Liver (tissue), 8 donors: ENCODE measurements at regions not wholly inside any gene's neighbourhood (a gene's known extent, or its start where the extent isn't known, plus 50 kb on each side); places are given as distances from the start of the nearest gene placed in this dataset.

Source experiments
- DNase-seq: peaks from one replicate; pipeline ENCODE4 v3.0.0-alpha.2; 2017; ENCODE audit warnings: low spot score
- H3K27ac ChIP-seq, 2 donors: one replicate each; pipeline ENCODE4 v1.7.0; 2013; ENCODE audit warnings: inconsistent platforms in 2 of 2, low read length in 2 of 2, control low read depth in 1 of 2, low read depth in 1 of 2, mild to moderate bottlenecking in 1 of 2
- H3K27me3 ChIP-seq, 4 donors: one replicate each; pipeline versions ENCODE4 v1.6.1 to v1.7.0; 2013; ENCODE audit warnings: low read length in 3 of 4, inconsistent platforms in 1 of 4, mild to moderate bottlenecking in 1 of 4, moderate library complexity in 1 of 4; ENCODE audit not compliant: control insufficient read depth in 4 of 4, insufficient read depth in 4 of 4
- H3K36me3 ChIP-seq, 4 donors: one replicate each; pipeline versions ENCODE4 v1.6.1 to v1.7.0; 2013; ENCODE audit warnings: low read length in 3 of 4, mild to moderate bottlenecking in 3 of 4, low read depth in 1 of 4, moderate library complexity in 1 of 4; ENCODE audit not compliant: control insufficient read depth in 4 of 4, insufficient read depth in 3 of 4
- H3K4me1 ChIP-seq, 4 donors: one replicate each; pipeline versions ENCODE4 v1.6.1 to v1.7.0; 2013; ENCODE audit warnings: low read length in 3 of 4, mild to moderate bottlenecking in 3 of 4, moderate library complexity in 1 of 4; ENCODE audit not compliant: control insufficient read depth in 4 of 4, insufficient read depth in 4 of 4
- H3K4me3 ChIP-seq, 3 donors: one replicate each; pipeline versions ENCODE4 v1.6.1 to v1.7.0; 2013; ENCODE audit warnings: low read length in 3 of 3, control low read depth in 1 of 3, low read depth in 1 of 3, mild to moderate bottlenecking in 1 of 3
- H3K9ac ChIP-seq, 2 donors: one replicate each; pipeline ENCODE4 v1.7.0; 2013; ENCODE audit warnings: low read length in 2 of 2, mild to moderate bottlenecking in 2 of 2, moderate library complexity in 2 of 2, control low read depth in 1 of 2, low read depth in 1 of 2
- H3K9me3 ChIP-seq, 4 donors: one replicate each; pipeline versions ENCODE4 v1.6.1 to v1.7.0; 2013; ENCODE audit warnings: low read length in 3 of 4; ENCODE audit not compliant: control insufficient read depth in 4 of 4
- CTCF ChIP-seq: fragments of 150-350 bp; IDR thresholded peaks from 2 replicates; pipeline ENCODE4 v1.5.1; 2017; ENCODE audit warnings: improper control_type of control experiment, low read depth, low read length; ENCODE audit not compliant: missing input control
- EGR1 ChIP-seq, 2 donors: IDR thresholded peaks; 2 replicates each; pipeline ENCODE4 v1.6.1; 2016 to 2018; ENCODE audit warnings: antibody characterized with exemption in 2 of 2, low read depth in 2 of 2
- FOXA1 ChIP-seq: IDR thresholded peaks from 2 replicates; pipeline ENCODE4 v1.6.1; 2016; ENCODE audit warnings: antibody characterized with exemption
- GABPA ChIP-seq, 2 donors: IDR thresholded peaks in 1 of 2; conservative IDR thresholded peaks in 1 of 2; 2 replicates each; pipeline ENCODE4 v1.6.1; 2016; ENCODE audit warnings: antibody characterized with exemption in 2 of 2, mild to moderate bottlenecking in 1 of 2, moderate library complexity in 1 of 2
- HNF4A ChIP-seq, 2 donors: conservative IDR thresholded peaks; 2 replicates each; pipeline ENCODE4 v1.6.1; 2016; ENCODE audit warnings: antibody characterized with exemption in 2 of 2, mild to moderate bottlenecking in 2 of 2
- HNF4G ChIP-seq: IDR thresholded peaks from 2 replicates; pipeline ENCODE4 v1.6.1; 2016; ENCODE audit warnings: antibody characterized with exemption
- MAX ChIP-seq: IDR thresholded peaks from 2 replicates; pipeline ENCODE4 v1.6.1; 2016; ENCODE audit warnings: antibody characterized with exemption
- NR2F2 ChIP-seq: IDR thresholded peaks from 2 replicates; pipeline ENCODE4 v1.6.1; 2016; ENCODE audit warnings: antibody characterized with exemption
- RAD21 ChIP-seq, 2 donors: IDR thresholded peaks; 2 replicates each; pipeline ENCODE4 v1.6.1; 2016; ENCODE audit warnings: antibody characterized with exemption in 2 of 2, mild to moderate bottlenecking in 2 of 2
- SP1 ChIP-seq: IDR thresholded peaks from 2 replicates; pipeline ENCODE4 v1.6.1; 2018; ENCODE audit warnings: antibody characterized with exemption, mild to moderate bottlenecking
- TAF1 ChIP-seq: conservative IDR thresholded peaks from 2 replicates; pipeline ENCODE4 v1.6.1; 2016; ENCODE audit warnings: antibody characterized with exemption, mild to moderate bottlenecking
- YY1 ChIP-seq: IDR thresholded peaks from 2 replicates; pipeline ENCODE4 v1.6.1; 2016; ENCODE audit warnings: antibody characterized with exemption, mild to moderate bottlenecking
- WGBS: extraction: QIAGEN DNeasy Blood & Tissue Kit; methylation state at CpG from one replicate; pipeline ENCODE4 v1.1.7; 2013; 5-methylcytosine and 5-hydroxymethylcytosine counted together
- TF ChIP-seq, protein P1 (sequence below): IDR thresholded peaks from 2 replicates; pipeline ENCODE4 v1.6.1; 2016; ENCODE audit warnings: antibody characterized with exemption
- TF ChIP-seq, protein P2 (sequence below): IDR thresholded peaks from 2 replicates; pipeline ENCODE4 v1.6.1; 2016; ENCODE audit warnings: antibody characterized with exemption, mild to moderate bottlenecking
- donor health status: healthy.
- donor health status: healthy.
- donor health status: healthy.
- donor health status: healthy.
- donor health status: healthy.

GRCh38 chr5:6069496-6070185 is 308.7 kb downstream of the MED10 start:
- WGBS = 51% methylated on average over 4 of the region's 4 CpGs
- TF ChIP-seq, protein P1, sequence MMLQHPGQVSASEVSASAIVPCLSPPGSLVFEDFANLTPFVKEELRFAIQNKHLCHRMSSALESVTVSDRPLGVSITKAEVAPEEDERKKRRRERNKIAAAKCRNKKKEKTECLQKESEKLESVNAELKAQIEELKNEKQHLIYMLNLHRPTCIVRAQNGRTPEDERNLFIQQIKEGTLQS = no peak
- TF ChIP-seq GABPA (IDR thresholded peaks at IDR 0.05 in 1 of 2, conservative IDR thresholded peaks at IDR 0.05 in 1 of 2) (no peak), HNF4A (conservative IDR thresholded peaks at IDR 0.05) (no peak), RAD21 (IDR thresholded peaks at IDR 0.05) (no peak)
- Histone ChIP-seq H3K4me3 (no peak overlapping the region), H3K27ac (no peak overlapping the region), H3K27me3 (peaks cover 0 to 5% (median 2%) of the 10 kb centered on the region in 4 donors), H3K9ac (no peak overlapping the region), H3K4me1 (no peaks in the 10 kb centered on the region), H3K9me3 (peaks cover 0 to 3% (median 0%) of the 10 kb centered on the region in 4 donors), H3K36me3 (no peaks in the 10 kb centered on the region)
- DNase-seq = no peak

DNA sequence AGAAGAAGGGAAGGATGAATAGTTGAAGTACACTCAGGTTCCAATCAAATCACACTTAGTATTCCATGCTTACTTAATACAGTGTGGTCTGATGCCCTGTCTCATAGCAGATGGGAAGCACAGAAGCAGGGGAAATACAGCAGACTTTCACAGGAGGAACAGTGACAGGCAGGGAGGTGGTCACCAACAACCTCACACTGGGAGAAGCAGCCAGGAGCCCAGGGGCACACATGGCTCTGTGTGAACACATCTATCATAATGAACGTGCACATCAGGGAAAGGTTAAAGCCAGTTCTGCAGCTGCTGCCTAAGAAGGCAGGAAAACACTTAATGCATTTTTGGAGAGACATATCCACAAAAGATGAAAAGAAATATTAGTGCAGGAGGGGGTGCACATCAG is 312.3 kb downstream of the MED10 start:
- Histone ChIP-seq H3K36me3 (no peaks in the 10 kb centered on the region), H3K27ac (no peak overlapping the region), H3K9ac (no peak overlapping the region), H3K4me3 (no peak overlapping the region), H3K27me3 (peaks cover 0 to 6% (median 0%) of the 10 kb centered on the region in 4 donors), H3K4me1 (no peaks in the 10 kb centered on the region), H3K9me3 (no peaks in the 10 kb centered on the region)
- WGBS = 85% methylated on average over 1 of the region's 1 CpG
- no peak for DNase-seq
- TF ChIP-seq CTCF (no peak), SP1 (no peak), TAF1 (no peak), MAX (no peak)
- TF ChIP-seq, protein P2, sequence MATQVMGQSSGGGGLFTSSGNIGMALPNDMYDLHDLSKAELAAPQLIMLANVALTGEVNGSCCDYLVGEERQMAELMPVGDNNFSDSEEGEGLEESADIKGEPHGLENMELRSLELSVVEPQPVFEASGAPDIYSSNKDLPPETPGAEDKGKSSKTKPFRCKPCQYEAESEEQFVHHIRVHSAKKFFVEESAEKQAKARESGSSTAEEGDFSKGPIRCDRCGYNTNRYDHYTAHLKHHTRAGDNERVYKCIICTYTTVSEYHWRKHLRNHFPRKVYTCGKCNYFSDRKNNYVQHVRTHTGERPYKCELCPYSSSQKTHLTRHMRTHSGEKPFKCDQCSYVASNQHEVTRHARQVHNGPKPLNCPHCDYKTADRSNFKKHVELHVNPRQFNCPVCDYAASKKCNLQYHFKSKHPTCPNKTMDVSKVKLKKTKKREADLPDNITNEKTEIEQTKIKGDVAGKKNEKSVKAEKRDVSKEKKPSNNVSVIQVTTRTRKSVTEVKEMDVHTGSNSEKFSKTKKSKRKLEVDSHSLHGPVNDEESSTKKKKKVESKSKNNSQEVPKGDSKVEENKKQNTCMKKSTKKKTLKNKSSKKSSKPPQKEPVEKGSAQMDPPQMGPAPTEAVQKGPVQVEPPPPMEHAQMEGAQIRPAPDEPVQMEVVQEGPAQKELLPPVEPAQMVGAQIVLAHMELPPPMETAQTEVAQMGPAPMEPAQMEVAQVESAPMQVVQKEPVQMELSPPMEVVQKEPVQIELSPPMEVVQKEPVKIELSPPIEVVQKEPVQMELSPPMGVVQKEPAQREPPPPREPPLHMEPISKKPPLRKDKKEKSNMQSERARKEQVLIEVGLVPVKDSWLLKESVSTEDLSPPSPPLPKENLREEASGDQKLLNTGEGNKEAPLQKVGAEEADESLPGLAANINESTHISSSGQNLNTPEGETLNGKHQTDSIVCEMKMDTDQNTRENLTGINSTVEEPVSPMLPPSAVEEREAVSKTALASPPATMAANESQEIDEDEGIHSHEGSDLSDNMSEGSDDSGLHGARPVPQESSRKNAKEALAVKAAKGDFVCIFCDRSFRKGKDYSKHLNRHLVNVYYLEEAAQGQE = no peak

- Histone ChIP-seq H3K36me3 (no peaks in the 10 kb centered on the region), H3K9ac (no peak overlapping the region), H3K27ac (no peak overlapping the region), H3K9me3 (no peaks in the 10 kb centered on the region), H3K4me1 (no peaks in the 10 kb centered on the region), H3K4me3 (no peak overlapping the region), H3K27me3 (peaks cover 0 to 6% (median 0%) of the 10 kb centered on the region in 4 donors)
- WGBS = 75% methylated on average over 12 of the region's 12 CpGs
- DNase-seq = no peak
- no peak for TF ChIP-seq YY1
- no peak for TF ChIP-seq CTCF
- TF ChIP-seq RAD21 (IDR thresholded peaks at IDR 0.05) = no peak
- no peak for TF ChIP-seq NR2F2
- no peak for TF ChIP-seq SP1
- TF ChIP-seq HNF4G = no peak
- TF ChIP-seq FOXA1 = no peak
- TF ChIP-seq, protein P2 = no peak
- TF ChIP-seq EGR1 (IDR thresholded peaks at IDR 0.05; ENCODE audit: low read depth in 2 of 2) = no peak
Observed at GRCh38 chr5:6059137-6059800, 319.1 kb downstream of the MED10 start.
